Panc1 (cell line): ENCODE measurements at regions not wholly inside any gene's neighbourhood (a gene's known extent, or its start where the extent isn't known, plus 50 kb on each side); places are given as distances from the start of the nearest gene placed in this dataset.
"Not testable (repeated sequence)": the region's sequence is repeated elsewhere in the genome, so short reads cannot be mapped to it uniquely, and the experiment has no call there.

Experiments
- ATAC-seq: fragments of 200-7000 bp; cut with Tn5 transposase; 2 replicates; pipeline ENCODE4 v1.9.1; 2020; ENCODE audit warnings: mild to moderate bottlenecking, moderate library complexity
- BruUV-seq: library from RNA; stranded (reverse); fragments of 400-500 nt; replicated peaks from 2 replicates; lab custom pipeline; 2021; lab: Mats Ljungman, UMichigan
- CTCF ChIA-PET: fragments of 300-600 bp; sonication (Branson Sonifier 250); formaldehyde crosslinking; loops from one replicate; lab custom pipeline; 2022; ENCODE audit warnings: antibody characterized with exemption; lab: Charles Lee
- POLR2A ChIA-PET: fragments of 300-600 bp; sonication (Branson Sonifier 250); formaldehyde crosslinking; loops from one replicate; lab custom pipeline; 2022; ENCODE audit warnings: antibody characterized with exemption; lab: Charles Lee
- DNase-seq: peaks from one replicate; pipeline ENCODE4 v3.0.0-alpha.2; 2010; ENCODE audit warnings: low read depth, low spot score
- H3K27ac ChIP-seq: 2 replicates; pipeline ENCODE4 v1.5.1; 2011; ENCODE audit warnings: mild to moderate bottlenecking, low read length, inconsistent platforms
- H3K27me3 ChIP-seq: fragments of 200-500 bp; sonication (Bioruptor generic); 2 replicates; pipeline ENCODE4 v1.6.0; 2014; ENCODE audit warnings: low read length, inconsistent platforms; ENCODE audit not compliant: control insufficient read depth, insufficient read depth
- H3K36me3 ChIP-seq: fragments of 200-500 bp; sonication (Bioruptor generic); 2 replicates; pipeline ENCODE4 v1.5.1; 2014; ENCODE audit warnings: inconsistent platforms, mild to moderate bottlenecking, low read length, moderate library complexity; ENCODE audit not compliant: control insufficient read depth, insufficient read depth
- H3K4me1 ChIP-seq: 2 replicates; pipeline ENCODE4 v1.5.1; 2011; ENCODE audit warnings: inconsistent platforms, mild to moderate bottlenecking, low read length, moderate library complexity; ENCODE audit not compliant: control insufficient read depth, insufficient read depth
- H3K4me3 ChIP-seq, 2 experiments: 2 replicates each; pipeline ENCODE4 v1.5.1; 2011 to 2012; ENCODE audit warnings: low read depth in 2 of 2, low read length in 2 of 2, mild to moderate bottlenecking in 2 of 2, inconsistent platforms in 1 of 2, moderate library complexity in 1 of 2
- H3K9me3 ChIP-seq: fragments of 200-500 bp; sonication (Bioruptor generic); 2 replicates; pipeline ENCODE4 v1.5.1; 2014; ENCODE audit warnings: low read depth, mild to moderate bottlenecking, inconsistent platforms, low read length, moderate library complexity; ENCODE audit not compliant: control insufficient read depth, insufficient read depth
- POLR2AphosphoS5 ChIP-seq: IDR thresholded peaks from 2 replicates; pipeline ENCODE4 v1.6.1; 2012; ENCODE audit warnings: mild to moderate bottlenecking, low read depth, low read length, moderate library complexity
- SIN3A ChIP-seq: IDR thresholded peaks from 2 replicates; pipeline ENCODE4 v1.6.1; 2012; ENCODE audit warnings: low read depth, mild to moderate bottlenecking, low read length, moderate library complexity, borderline replicate concordance; ENCODE audit not compliant: insufficient read depth
- TCF7L2 ChIP-seq: IDR thresholded peaks from 2 replicates; pipeline ENCODE4 v1.6.1; 2011; ENCODE audit warnings: mild to moderate bottlenecking, low read depth, low read length, inconsistent platforms
- in situ Hi-C: cut with HindIII; loops from 2 replicates; pipeline ENCODE4 v1.10.0; 2016; ENCODE audit warnings: low sequenced_read_pairs, low pct_unique_long_range_greater_than_20kb
- intact Hi-C: fragments of 100-400 bp; cut with micrococcal nuclease; formaldehyde crosslinking; loops from one replicate; pipeline ENCODE4 v1.10.0; 2022; ENCODE audit not compliant: unreplicated experiment
- TF ChIP-seq, protein P1 (sequence below): fragments of 450-650 bp; IDR thresholded peaks from 2 replicates; pipeline ENCODE4 v1.5.1; 2017; ENCODE audit warnings: mild to moderate bottlenecking
- TF ChIP-seq, protein P2 (sequence below), 2 experiments: IDR thresholded peaks; 2 replicates each; pipeline ENCODE4 v1.6.1; 2011 to 2012; ENCODE audit warnings: low read depth in 2 of 2, control low read depth in 1 of 2, low read length in 1 of 2, mild to moderate bottlenecking in 1 of 2, moderate library complexity in 1 of 2; ENCODE audit not compliant: insufficient read depth in 1 of 2

DNA sequence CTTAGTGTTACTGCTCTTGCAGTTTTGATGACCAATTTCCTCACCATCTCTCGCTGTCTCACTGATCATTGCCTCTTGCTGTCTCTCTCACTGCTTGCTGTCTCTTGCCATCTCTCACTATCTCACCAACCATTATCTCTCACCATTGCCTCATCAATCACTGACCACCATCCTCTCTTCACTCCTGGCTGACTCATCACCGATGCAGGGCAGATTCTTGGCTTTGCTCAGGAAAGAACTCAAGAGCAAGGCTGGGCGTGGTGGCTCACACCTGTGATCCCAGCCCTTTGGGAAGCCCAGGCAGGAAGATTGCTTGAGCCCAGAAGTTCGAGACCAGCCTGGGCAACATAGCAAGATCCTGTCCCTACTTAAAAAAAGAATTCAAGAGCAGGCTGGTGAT, 66.3 kb upstream of the SYN3 start:
- CTCF ChIA-PET = no interaction called here
- H3K4me3 ChIP-seq = no peak overlapping the region
- ATAC-seq (no peak), DNase-seq (no peak)
- H3K36me3 ChIP-seq = no peaks in the 10 kb centered on the region
- intact Hi-C loops = no loop called here
- BruUV-seq = no TSS peak
- TF ChIP-seq, protein P1, sequence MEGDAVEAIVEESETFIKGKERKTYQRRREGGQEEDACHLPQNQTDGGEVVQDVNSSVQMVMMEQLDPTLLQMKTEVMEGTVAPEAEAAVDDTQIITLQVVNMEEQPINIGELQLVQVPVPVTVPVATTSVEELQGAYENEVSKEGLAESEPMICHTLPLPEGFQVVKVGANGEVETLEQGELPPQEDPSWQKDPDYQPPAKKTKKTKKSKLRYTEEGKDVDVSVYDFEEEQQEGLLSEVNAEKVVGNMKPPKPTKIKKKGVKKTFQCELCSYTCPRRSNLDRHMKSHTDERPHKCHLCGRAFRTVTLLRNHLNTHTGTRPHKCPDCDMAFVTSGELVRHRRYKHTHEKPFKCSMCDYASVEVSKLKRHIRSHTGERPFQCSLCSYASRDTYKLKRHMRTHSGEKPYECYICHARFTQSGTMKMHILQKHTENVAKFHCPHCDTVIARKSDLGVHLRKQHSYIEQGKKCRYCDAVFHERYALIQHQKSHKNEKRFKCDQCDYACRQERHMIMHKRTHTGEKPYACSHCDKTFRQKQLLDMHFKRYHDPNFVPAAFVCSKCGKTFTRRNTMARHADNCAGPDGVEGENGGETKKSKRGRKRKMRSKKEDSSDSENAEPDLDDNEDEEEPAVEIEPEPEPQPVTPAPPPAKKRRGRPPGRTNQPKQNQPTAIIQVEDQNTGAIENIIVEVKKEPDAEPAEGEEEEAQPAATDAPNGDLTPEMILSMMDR = no peak
- TF ChIP-seq, protein P2, sequence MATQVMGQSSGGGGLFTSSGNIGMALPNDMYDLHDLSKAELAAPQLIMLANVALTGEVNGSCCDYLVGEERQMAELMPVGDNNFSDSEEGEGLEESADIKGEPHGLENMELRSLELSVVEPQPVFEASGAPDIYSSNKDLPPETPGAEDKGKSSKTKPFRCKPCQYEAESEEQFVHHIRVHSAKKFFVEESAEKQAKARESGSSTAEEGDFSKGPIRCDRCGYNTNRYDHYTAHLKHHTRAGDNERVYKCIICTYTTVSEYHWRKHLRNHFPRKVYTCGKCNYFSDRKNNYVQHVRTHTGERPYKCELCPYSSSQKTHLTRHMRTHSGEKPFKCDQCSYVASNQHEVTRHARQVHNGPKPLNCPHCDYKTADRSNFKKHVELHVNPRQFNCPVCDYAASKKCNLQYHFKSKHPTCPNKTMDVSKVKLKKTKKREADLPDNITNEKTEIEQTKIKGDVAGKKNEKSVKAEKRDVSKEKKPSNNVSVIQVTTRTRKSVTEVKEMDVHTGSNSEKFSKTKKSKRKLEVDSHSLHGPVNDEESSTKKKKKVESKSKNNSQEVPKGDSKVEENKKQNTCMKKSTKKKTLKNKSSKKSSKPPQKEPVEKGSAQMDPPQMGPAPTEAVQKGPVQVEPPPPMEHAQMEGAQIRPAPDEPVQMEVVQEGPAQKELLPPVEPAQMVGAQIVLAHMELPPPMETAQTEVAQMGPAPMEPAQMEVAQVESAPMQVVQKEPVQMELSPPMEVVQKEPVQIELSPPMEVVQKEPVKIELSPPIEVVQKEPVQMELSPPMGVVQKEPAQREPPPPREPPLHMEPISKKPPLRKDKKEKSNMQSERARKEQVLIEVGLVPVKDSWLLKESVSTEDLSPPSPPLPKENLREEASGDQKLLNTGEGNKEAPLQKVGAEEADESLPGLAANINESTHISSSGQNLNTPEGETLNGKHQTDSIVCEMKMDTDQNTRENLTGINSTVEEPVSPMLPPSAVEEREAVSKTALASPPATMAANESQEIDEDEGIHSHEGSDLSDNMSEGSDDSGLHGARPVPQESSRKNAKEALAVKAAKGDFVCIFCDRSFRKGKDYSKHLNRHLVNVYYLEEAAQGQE (IDR thresholded peaks at IDR 0.05; ENCODE audit: insufficient read depth in 1 of 2, low read depth in 2 of 2, low read length in 1 of 2) = no peak
- TF ChIP-seq SIN3A = no peak
- no peak for TF ChIP-seq POLR2AphosphoS5
- no peak for TF ChIP-seq TCF7L2
- no peaks in the 10 kb centered on the region for H3K4me1 ChIP-seq
- no peaks in the 10 kb centered on the region for H3K27me3 ChIP-seq
- H3K9me3 ChIP-seq = no peaks in the 10 kb centered on the region
- in situ Hi-C loops = no loop called here
- no peak overlapping the region for H3K27ac ChIP-seq
- POLR2A ChIA-PET = no interaction called here

GRCh38 chr22:33122439-33122838, 64.3 kb upstream of the SYN3 start:
- DNase-seq, H3K4me3 ChIP-seq, H3K4me1 ChIP-seq, BruUV-seq, intact Hi-C loops, ATAC-seq, H3K27ac ChIP-seq, H3K27me3 ChIP-seq, POLR2A ChIA-PET, CTCF ChIA-PET, in situ Hi-C loops, H3K9me3 ChIP-seq, H3K36me3 ChIP-seq: not testable (repeated sequence)

GRCh38 chr22:33119044-33119443, 60.9 kb upstream of the SYN3 start:
- no TSS peak for BruUV-seq
- Histone ChIP-seq H3K4me3 (no peak overlapping the region), H3K27ac (no peak overlapping the region), H3K36me3 (no peaks in the 10 kb centered on the region), H3K9me3 (no peaks in the 10 kb centered on the region), H3K27me3 (no peaks in the 10 kb centered on the region), H3K4me1 (no peaks in the 10 kb centered on the region)
- TF ChIP-seq, protein P1 = no peak
- TF ChIP-seq POLR2AphosphoS5 (no peak), TCF7L2 (no peak), SIN3A (no peak)
- TF ChIP-seq, protein P2 (IDR thresholded peaks at IDR 0.05; ENCODE audit: insufficient read depth in 1 of 2, low read depth in 2 of 2, low read length in 1 of 2) = no peak
- DNase-seq (no peak), ATAC-seq (no peak)
- POLR2A ChIA-PET = no interaction called here
- CTCF ChIA-PET = no interaction called here
- intact Hi-C loops = no loop called here
- in situ Hi-C loops = no loop called here
